Hindlimb muscle (tissue), 1 donor: ENCODE measurements at regions not wholly inside any gene's neighbourhood (a gene's known extent, or its start where the extent isn't known, plus 50 kb on each side); places are given as distances from the start of the nearest gene placed in this dataset.
"Not testable (repeated sequence)": the region's sequence is repeated elsewhere in the genome, so short reads cannot be mapped to it uniquely, and the experiment has no call there.

Source experiments
- DNase-seq: peaks from one replicate; pipeline ENCODE4 v3.0.0-alpha.2; 2013

- no peak for DNase-seq
Measured at GRCh38 chr4:64724689-64725088, 315.4 kb upstream of the TECRL start.

- no peak for DNase-seq
Measured at GRCh38 chr4:64721106-64721505, 311.9 kb upstream of the TECRL start.

GRCh38 chr4:64718091-64718490, 308.8 kb upstream of the TECRL start:
- DNase-seq: no peak

DNA sequence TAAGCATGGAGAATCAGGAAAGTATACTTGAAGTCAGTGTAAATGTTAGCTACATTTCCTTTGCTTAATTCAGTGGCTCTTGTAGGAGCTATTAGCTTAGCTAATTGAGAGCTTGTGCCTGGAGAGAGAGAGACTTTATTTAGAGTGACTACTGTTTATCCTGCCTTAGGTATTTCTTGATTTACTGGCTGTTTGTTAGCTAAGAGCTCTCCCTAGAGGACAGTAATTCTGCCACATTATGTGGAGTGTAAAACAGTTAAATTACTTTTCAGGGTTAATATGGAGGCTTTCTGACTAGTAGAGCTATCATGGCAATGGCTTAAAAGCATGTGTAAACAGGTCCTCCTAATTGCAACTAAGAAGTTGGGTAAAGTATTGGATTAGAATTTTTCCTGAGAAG, 306.5 kb upstream of the TECRL start:
- DNase-seq: no peak

DNA sequence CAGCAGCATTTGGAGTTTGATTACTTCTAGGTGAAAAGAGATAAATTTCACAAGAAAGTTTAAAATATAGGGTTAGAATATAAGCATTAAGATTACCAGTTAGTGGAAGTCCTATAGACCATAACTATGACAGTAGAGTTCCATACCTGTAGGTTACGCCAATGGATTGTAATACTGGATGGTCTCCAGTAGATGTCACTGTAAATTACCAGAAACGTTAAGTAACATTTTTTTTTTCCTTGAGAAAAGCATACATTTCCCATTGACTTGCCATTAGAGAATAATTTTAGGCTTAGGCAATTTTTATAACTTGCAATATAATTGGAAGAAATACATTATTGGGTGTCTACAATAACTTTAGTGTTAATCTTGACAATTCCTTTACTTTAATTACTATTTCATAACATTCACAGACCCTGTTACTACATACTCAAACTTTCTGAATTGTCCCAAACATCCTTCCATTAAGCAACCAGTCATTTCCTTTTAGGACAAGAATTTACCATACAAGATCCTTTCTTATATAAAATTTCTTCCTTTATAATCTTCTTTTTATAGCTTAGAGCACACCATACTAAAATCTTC, 304.1 kb upstream of the TECRL start:
- no peak for DNase-seq

GRCh38 chr4:64712590-64712989, 303.3 kb upstream of the TECRL start:
- no peak for DNase-seq

DNA sequence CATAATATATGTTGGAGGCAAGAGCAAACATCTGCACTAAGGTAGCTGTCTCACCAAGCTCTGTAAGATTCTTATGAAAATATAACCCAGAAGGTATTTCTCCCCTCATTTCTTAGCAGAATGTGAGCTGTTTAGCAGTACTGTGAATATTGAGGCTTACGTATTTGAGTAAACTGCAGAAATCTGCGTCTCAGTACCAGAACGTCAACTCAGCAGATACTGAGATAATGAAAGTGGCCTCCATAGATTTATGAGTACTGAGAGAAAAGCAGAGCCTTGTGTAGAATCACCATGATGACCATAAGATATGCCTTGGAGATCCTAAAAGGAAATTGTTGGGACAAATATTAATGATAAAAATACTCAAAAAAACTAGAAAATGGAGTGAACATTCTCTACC, 296.7 kb upstream of the TECRL start:
- no peak for DNase-seq

DNA sequence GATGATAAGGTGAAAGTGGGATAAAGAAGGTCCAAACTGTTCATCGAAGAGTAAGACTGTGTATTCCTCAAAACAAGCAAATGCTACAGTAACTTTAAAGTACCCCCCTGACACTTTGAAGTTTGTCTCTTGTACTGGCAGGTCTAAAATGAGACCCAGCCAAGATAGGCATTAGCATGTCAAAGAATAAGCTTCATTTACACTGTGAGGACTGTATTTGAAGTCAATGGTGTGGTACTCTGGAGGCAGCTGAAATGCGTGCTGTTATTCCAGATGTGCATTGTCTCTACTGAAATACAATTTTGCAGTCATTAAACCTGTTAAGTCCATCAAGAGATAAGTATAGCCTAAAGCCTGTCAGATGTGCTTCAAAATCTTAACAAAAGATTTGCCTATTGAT, 288.9 kb upstream of the TECRL start:
- no peak for DNase-seq

GRCh38 chr4:64682946-64683345, 273.7 kb upstream of the TECRL start:
- DNase-seq: no peak

DNA sequence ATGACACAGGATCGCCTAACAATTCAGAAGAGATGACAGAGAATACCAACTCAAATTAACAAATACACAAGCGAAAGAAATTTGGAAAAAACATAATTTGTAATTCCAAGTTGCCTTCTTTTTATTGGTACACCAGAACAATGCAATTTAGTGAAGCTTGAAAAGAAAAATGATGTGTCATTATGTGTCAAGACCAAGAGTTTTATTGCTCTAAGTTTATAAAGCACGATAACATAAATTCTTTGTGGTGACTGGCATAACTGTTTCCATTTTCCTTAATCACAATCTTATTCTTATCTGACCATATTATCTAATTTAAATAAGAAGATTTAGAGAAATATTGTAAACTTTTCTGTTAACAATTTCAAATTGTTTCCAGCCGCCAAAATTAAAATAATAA, 273.2 kb upstream of the TECRL start:
- no peak for DNase-seq

GRCh38 chr4:64673121-64673520, 263.9 kb upstream of the TECRL start:
- not testable (repeated sequence) for DNase-seq

DNA sequence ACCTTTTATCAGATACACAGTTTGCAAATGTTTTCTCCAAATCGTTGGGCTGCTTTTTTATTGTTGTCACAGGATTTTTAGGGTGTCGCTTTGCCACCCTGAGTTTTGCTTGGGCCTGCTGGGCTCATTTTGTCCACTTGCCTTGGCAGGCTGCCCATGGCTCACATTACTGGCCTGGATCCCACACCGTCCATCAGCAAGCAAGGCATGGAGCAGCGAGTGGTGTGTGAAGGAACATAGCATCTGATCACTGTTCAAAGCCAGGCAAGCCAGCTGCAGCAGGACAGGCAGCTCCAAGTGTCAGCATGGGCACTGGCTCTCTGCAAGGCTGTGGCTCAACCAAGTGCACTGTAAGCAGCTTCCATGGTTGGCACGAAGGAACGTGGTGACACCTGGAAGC, 261.4 kb upstream of the TECRL start:
- DNase-seq: no peak

DNA sequence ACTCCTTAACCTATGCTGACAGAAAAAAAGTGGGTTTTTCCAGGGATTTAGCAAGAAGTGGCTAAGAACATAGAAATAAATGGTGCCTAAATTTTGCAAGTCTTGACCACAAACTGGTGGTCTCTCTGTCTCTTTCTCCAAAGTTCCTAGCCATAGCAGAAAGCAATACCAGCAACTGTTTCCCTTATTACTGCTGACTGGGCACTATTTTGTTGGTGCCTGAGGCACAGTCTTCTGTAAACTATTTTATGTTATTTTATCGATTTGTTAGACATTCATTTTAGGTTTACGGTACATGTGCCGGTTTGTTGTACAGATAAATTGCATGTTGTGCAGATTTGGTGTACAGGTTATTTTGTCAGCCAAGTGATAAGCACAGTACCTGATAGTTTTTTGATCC, 234.6 kb upstream of the TECRL start:
- DNase-seq: no peak

DNA sequence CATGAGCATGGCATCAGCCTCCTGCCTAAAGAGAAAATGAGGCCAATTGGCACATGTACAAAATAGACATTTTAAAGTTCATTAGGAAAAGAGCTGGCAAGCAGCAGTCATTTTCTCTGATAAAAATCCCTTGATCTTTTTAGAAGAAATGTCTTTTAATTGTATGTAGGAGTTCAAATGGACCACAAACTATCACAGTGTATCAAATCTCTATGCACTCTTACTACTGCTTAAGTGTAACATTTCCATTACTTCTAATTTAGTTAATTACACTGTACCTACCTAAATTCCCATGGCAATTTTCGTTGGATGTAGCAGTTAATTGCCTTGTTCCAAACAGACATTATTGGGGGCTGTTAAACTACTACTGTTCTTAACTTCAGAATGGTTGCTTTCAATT, 233.7 kb upstream of the TECRL start:
- DNase-seq: no peak

- not testable (repeated sequence) for DNase-seq
Measured at GRCh38 chr4:64640402-64640801, 231.2 kb upstream of the TECRL start.

DNA sequence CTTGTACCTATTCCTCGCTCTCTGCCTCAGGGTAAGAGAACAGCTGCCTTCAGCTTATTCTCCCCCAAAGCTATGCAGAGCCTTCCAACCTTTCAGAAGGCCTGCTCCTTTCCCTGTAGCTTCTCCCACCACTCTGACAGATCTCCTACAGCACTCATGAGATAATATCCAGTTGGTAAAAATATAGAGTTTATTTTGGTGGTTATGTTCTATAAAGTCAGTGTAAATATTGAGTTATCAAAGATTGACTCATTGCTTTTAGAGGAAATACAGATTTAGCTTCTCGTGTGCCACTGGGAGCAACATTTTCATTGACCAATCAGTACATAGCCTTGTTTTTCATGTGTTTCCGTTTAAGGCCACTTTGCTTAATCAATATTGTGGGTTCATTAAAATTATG, 216.2 kb upstream of the TECRL start:
- DNase-seq: no peak

GRCh38 chr4:64617800-64618199, 208.6 kb upstream of the TECRL start:
- DNase-seq: no peak

DNA sequence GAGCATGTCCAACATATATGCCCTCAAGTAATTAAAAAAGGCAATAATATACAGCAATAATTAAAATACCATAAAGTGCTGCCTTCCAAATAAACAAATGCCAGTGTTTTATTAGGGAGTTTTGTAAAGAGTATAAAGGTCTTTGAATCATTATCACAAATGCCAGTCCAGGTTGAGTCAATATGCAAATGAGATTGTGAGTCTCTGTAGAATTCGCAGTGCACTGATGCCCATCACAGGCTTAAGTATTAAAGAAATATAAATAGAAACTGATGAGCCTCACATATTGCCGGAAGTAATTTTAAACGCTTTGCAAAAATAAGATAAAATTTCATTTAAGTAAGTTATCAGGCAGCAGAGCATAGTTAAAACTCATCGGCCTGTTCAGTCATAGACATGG, 205.0 kb upstream of the TECRL start:
- no peak for DNase-seq

GRCh38 chr4:64613046-64613445, 203.8 kb upstream of the TECRL start:
- DNase-seq: no peak

GRCh38 chr4:64598066-64598465, 188.8 kb upstream of the TECRL start:
- no peak for DNase-seq

DNA sequence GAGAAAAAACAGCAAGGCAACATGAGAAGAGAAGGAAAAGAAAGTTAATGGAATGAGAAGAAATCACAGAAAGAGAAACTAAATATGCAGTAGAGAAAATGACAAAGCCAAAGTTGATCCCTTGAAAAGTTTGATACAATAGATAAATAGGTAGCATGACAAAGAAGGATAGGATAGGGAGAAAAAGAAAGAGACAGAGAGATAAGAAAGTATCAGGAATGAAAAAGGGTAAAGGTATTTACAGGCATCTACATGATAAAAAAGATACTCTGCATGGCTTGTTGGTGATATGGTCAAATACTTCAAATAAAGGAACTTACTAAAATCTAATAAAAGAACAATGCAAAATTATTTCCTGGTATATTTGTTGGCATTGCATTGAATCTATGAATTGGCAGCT, 185.5 kb upstream of the TECRL start:
- no peak for DNase-seq

DNA sequence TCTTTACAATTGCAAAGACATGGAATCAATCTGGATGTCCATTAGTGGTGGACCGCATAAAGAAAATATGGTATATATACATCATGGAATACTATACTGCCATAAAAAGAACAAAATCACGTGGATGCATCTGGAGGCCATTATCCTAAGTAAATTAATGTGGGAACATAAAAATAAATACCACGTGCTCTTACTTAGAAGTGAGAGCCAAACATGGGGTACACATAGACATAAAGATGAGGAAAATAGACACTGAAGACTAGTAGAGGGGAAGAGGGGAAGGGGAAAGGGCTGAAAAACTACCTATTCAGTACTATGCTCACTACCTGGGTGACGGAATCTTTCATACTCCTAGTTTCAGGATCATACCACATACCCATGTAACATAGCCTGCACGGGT, 179.3 kb upstream of the TECRL start:
- no peak for DNase-seq

GRCh38 chr4:64584981-64585557, 175.8 kb upstream of the TECRL start:
- DNase-seq: peak; percentile 5

GRCh38 chr4:64584125-64584524, 174.9 kb upstream of the TECRL start:
- DNase-seq: no peak

DNA sequence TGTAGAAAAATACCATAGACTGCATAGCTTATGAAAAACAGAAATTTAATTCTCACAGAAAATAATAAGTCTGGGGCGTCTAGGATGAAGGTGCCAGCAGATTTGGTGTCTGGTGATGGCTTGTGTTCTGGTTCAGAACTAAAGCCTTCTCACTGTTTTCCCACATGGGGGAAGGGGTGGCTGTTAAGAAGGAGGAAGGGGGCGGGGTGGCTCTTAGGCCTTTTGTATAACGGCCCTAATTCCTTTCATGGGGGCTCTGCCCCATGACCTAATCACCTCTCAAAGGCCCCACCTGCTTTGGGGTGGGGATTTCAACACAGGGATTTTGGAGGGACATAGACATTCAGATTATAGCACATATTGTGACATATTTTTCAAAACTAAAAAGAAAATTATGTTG, 173.2 kb upstream of the TECRL start:
- no peak for DNase-seq
